ENCODE measurements at regions not wholly inside any gene's neighbourhood (a gene's known extent, or its start where the extent isn't known, plus 50 kb on each side); places are given as distances from the start of the nearest gene placed in this dataset.

GRCh38 chr12:111194703-111195051 is 174.2 kb downstream of the PHETA1 start:
- Histone ChIP-seq H3K9ac (ENCODE audit: low read length) (no peak overlapping the region), H2AFZ (ENCODE audit: low read depth, low read length) (no peak overlapping the region), H3K9me2 (ENCODE audit: insufficient read depth, low read length) (no peaks in the 10 kb centered on the region), H4K20me1 (ENCODE audit: insufficient read depth) (no peaks in the 10 kb centered on the region), H3F3A (ENCODE audit: insufficient read depth, low read length, poor library complexity, severe bottlenecking) (no peaks in the 10 kb centered on the region), H3K4me3 (ENCODE audit: low read length) (no peak overlapping the region), H3K9me3 (ENCODE audit: low read length) (peaks cover 5% of the 10 kb centered on the region), H3K4me2 (ENCODE audit: low read length) (no peak overlapping the region), H3K27me3 (ENCODE audit: insufficient read depth, low read depth, low read length) (no peaks in the 10 kb centered on the region), H3K36me3 (ENCODE audit: insufficient read depth, low read length) (no peaks in the 10 kb centered on the region), H3K79me2 (replicated peaks; ENCODE audit: insufficient read depth, low read length) (no peaks in the 10 kb centered on the region), H3K27ac (ENCODE audit: low read length) (no peak overlapping the region)
- TF ChIP-seq EZH2 (IDR thresholded peaks at IDR 0.05; ENCODE audit: borderline replicate concordance, insufficient read depth, low read length, poor library complexity, severe bottlenecking), result no peak
- no peak for TF ChIP-seq EP300 (conservative IDR thresholded peaks at IDR 0.05; ENCODE audit: poor library complexity, severe bottlenecking)
- TF ChIP-seq SMC3 (conservative IDR thresholded peaks at IDR 0.05; ENCODE audit: poor library complexity), result no peak
- no peak for TF ChIP-seq MXI1 (conservative IDR thresholded peaks at IDR 0.05; ENCODE audit: poor library complexity, severe bottlenecking)
- TF ChIP-seq RAD21 (conservative IDR thresholded peaks at IDR 0.05), result no peak
- TF ChIP-seq POLR2AphosphoS5 (IDR thresholded peaks at IDR 0.05), result no peak
- no peak for TF ChIP-seq CTCF (IDR thresholded peaks at IDR 0.05; ENCODE audit: poor library complexity, severe bottlenecking)

- peaks cover 6% of the 10 kb centered on the region for H3K9me3 ChIP-seq (ENCODE audit: low read length)
- H3K27ac ChIP-seq (ENCODE audit: low read length), result no peak overlapping the region
- H3K27me3 ChIP-seq (ENCODE audit: insufficient read depth, low read depth, low read length), result no peaks in the 10 kb centered on the region
- no peak overlapping the region for H2AFZ ChIP-seq (ENCODE audit: low read depth, low read length)
- H3K4me3 ChIP-seq (ENCODE audit: low read length), result no peak overlapping the region
- H3K4me2 ChIP-seq (ENCODE audit: low read length), result no peak overlapping the region
- H3K79me2 ChIP-seq (replicated peaks; ENCODE audit: insufficient read depth, low read length), result no peaks in the 10 kb centered on the region
- no peaks in the 10 kb centered on the region for H3K36me3 ChIP-seq (ENCODE audit: insufficient read depth, low read length)
- TF ChIP-seq EP300 (conservative IDR thresholded peaks at IDR 0.05; ENCODE audit: poor library complexity, severe bottlenecking) (no peak), POLR2AphosphoS5 (IDR thresholded peaks at IDR 0.05) (no peak), MXI1 (conservative IDR thresholded peaks at IDR 0.05; ENCODE audit: poor library complexity, severe bottlenecking) (no peak)
- TF ChIP-seq, protein P1, sequence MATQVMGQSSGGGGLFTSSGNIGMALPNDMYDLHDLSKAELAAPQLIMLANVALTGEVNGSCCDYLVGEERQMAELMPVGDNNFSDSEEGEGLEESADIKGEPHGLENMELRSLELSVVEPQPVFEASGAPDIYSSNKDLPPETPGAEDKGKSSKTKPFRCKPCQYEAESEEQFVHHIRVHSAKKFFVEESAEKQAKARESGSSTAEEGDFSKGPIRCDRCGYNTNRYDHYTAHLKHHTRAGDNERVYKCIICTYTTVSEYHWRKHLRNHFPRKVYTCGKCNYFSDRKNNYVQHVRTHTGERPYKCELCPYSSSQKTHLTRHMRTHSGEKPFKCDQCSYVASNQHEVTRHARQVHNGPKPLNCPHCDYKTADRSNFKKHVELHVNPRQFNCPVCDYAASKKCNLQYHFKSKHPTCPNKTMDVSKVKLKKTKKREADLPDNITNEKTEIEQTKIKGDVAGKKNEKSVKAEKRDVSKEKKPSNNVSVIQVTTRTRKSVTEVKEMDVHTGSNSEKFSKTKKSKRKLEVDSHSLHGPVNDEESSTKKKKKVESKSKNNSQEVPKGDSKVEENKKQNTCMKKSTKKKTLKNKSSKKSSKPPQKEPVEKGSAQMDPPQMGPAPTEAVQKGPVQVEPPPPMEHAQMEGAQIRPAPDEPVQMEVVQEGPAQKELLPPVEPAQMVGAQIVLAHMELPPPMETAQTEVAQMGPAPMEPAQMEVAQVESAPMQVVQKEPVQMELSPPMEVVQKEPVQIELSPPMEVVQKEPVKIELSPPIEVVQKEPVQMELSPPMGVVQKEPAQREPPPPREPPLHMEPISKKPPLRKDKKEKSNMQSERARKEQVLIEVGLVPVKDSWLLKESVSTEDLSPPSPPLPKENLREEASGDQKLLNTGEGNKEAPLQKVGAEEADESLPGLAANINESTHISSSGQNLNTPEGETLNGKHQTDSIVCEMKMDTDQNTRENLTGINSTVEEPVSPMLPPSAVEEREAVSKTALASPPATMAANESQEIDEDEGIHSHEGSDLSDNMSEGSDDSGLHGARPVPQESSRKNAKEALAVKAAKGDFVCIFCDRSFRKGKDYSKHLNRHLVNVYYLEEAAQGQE (IDR thresholded peaks at IDR 0.05; ENCODE audit: borderline replicate concordance), result no peak
- H4K20me1 ChIP-seq (ENCODE audit: insufficient read depth), result no peaks in the 10 kb centered on the region
- H3K9ac ChIP-seq (ENCODE audit: low read length), result no peak overlapping the region
- no peaks in the 10 kb centered on the region for H3K9me2 ChIP-seq (ENCODE audit: insufficient read depth, low read length)
- H3F3A ChIP-seq (ENCODE audit: insufficient read depth, low read length, poor library complexity, severe bottlenecking), result no peaks in the 10 kb centered on the region
These were observed 174.8 kb downstream of the PHETA1 start for GRCh38 chr12:111193977-111194702.
